SK-N-SH (cell line): ENCODE measurements at regions not wholly inside any gene's neighbourhood (a gene's known extent, or its start where the extent isn't known, plus 50 kb on each side); places are given as distances from the start of the nearest gene placed in this dataset.

Source experiments
- CTCF ChIA-PET: fragments of 300-600, 350-600 bp; formaldehyde crosslinking; extraction: SDS; loops from one replicate; lab custom pipeline; 2021; lab: Yijun Ruan, JAX
- POLR2A ChIA-PET: fragments of 350-600 bp; sonication (Branson Sonifier 250); formaldehyde crosslinking; extraction: SDS; loops from one replicate; lab custom pipeline; 2020; ENCODE audit warnings: antibody characterized with exemption, inconsistent platforms; lab: Yijun Ruan, JAX
- DNase-seq: peaks from one replicate; pipeline ENCODE4 v3.0.0; 2012
- H2AFZ ChIP-seq: fragments of 200-600 bp; sonication (generic); 2 replicates; pipeline ENCODE4 v1.8.1; 2016; ENCODE audit warnings: antibody characterized with exemption, mild to moderate bottlenecking, low read depth
- H3F3A ChIP-seq: fragments of 200-600 bp; sonication (generic); replicated peaks from 2 replicates; pipeline ENCODE3; 2016; ENCODE audit warnings: antibody characterized with exemption, mild to moderate bottlenecking; ENCODE audit not compliant: insufficient read depth
- H3K27ac ChIP-seq, 2 experiments: fragments of 200-500 bp in 1 of 2; fragments of 200-600 bp in 1 of 2; sonication (Bioruptor generic) in 1 of 2; sonication (generic), shearing (Covaris generic) in 1 of 2; 2 replicates each; pipeline versions ENCODE4 v1.5.1 to v1.6.1; 2014 to 2016; ENCODE audit warnings: low read depth in 2 of 2, inconsistent platforms in 1 of 2, low read length in 1 of 2, mild to moderate bottlenecking in 1 of 2, mixed read lengths in 1 of 2
- H3K27me3 ChIP-seq: fragments of 200-600 bp; sonication (generic), shearing (Covaris generic); 2 replicates; pipeline ENCODE4 v1.6.1; 2016; ENCODE audit warnings: mixed run types; ENCODE audit not compliant: insufficient read depth
- H3K36me3 ChIP-seq, 2 experiments: fragments of 200-500 bp in 1 of 2; fragments of 200-600 bp in 1 of 2; sonication (Bioruptor generic) in 1 of 2; sonication (generic) in 1 of 2; replicated peaks in 1 of 2; 2 replicates each; pipeline versions ENCODE3 to v1.5.1; 2014 to 2016; ENCODE audit warnings: low read length in 1 of 2, mild to moderate bottlenecking in 1 of 2; ENCODE audit not compliant: insufficient read depth in 2 of 2, control insufficient read depth in 1 of 2
- H3K4me1 ChIP-seq, 2 experiments: fragments of 200-500 bp in 1 of 2; fragments of 200-600 bp in 1 of 2; sonication (Bioruptor generic) in 1 of 2; sonication (generic), shearing (Covaris generic) in 1 of 2; 2 replicates each; pipeline versions ENCODE4 v1.5.1 to v1.6.1; 2014 to 2016; ENCODE audit warnings: low read depth in 1 of 2, low read length in 1 of 2, mixed run types in 1 of 2; ENCODE audit not compliant: insufficient read depth in 2 of 2, control insufficient read depth in 1 of 2
- H3K4me2 ChIP-seq: fragments of 200-600 bp; sonication (generic), shearing (Covaris generic); 2 replicates; pipeline ENCODE4 v1.6.1; 2017; ENCODE audit warnings: mixed run types
- H3K4me3 ChIP-seq, 2 experiments: fragments of 200-500 bp in 1 of 2; fragments of 200-600 bp in 1 of 2; sonication (Bioruptor generic) in 1 of 2; sonication (generic), shearing (Covaris generic) in 1 of 2; 2 replicates each; pipeline versions ENCODE4 v1.5.1 to v1.8.1; 2014 to 2016; ENCODE audit warnings: low read depth in 2 of 2, inconsistent platforms in 1 of 2, low read length in 1 of 2, mild to moderate bottlenecking in 1 of 2, mixed read lengths in 1 of 2, moderate library complexity in 1 of 2
- H3K79me2 ChIP-seq: fragments of 200-600 bp; sonication (generic); 2 replicates; pipeline ENCODE4 v1.8.1; 2017; ENCODE audit warnings: mild to moderate bottlenecking; ENCODE audit not compliant: insufficient read depth
- H3K9ac ChIP-seq: fragments of 200-600 bp; sonication (generic); 2 replicates; pipeline ENCODE4 v1.6.1; 2017; ENCODE audit warnings: mixed run types
- H3K9me2 ChIP-seq: fragments of 200-600 bp; sonication (generic); 2 replicates; pipeline ENCODE4 v1.6.1; 2017; ENCODE audit warnings: mixed run types
- H3K9me3 ChIP-seq: fragments of 200-600 bp; sonication (generic); 2 replicates; pipeline ENCODE4 v1.6.1; 2017; ENCODE audit warnings: mixed run types, mild to moderate bottlenecking, moderate library complexity
- H4K20me1 ChIP-seq: fragments of 200-600 bp; sonication (generic); 2 replicates; pipeline ENCODE4 v1.6.1; 2017; ENCODE audit warnings: mild to moderate bottlenecking, mixed run types; ENCODE audit not compliant: insufficient read depth
- CHD2 ChIP-seq: fragments of 150-350 bp; IDR thresholded peaks from 2 replicates; pipeline ENCODE4 v1.6.1; 2018; ENCODE audit warnings: low read length; ENCODE audit not compliant: partially characterized antibody
- ELF1 ChIP-seq: IDR thresholded peaks from 2 replicates; pipeline ENCODE4 v1.4.0; 2012
- EP300 ChIP-seq, 2 experiments: IDR thresholded peaks; 2 replicates each; pipeline versions ENCODE4 v1.4.0 to v1.6.1; 2012; ENCODE audit warnings: borderline replicate concordance in 1 of 2, low read depth in 1 of 2, low read length in 1 of 2
- EZH2phosphoT487 ChIP-seq: fragments of 200-600 bp; sonication (generic); IDR thresholded peaks from 2 replicates; pipeline ENCODE4 v1.6.1; 2017; ENCODE audit warnings: low read depth, mixed run types, mild to moderate bottlenecking, antibody characterized with exemption, moderate library complexity, borderline replicate concordance
- FOSL2 ChIP-seq: IDR thresholded peaks from 2 replicates; pipeline ENCODE4 v1.4.0; 2012; ENCODE audit warnings: low read depth, mild to moderate bottlenecking, moderate library complexity, borderline replicate concordance
- FOXM1 ChIP-seq: IDR thresholded peaks from 2 replicates; pipeline ENCODE4 v1.4.0; 2012; ENCODE audit warnings: low read depth, mild to moderate bottlenecking
- GABPA ChIP-seq: IDR thresholded peaks from 2 replicates; pipeline ENCODE4 v1.4.0; 2012; ENCODE audit warnings: low read depth, mild to moderate bottlenecking
- GATA2 ChIP-seq: sonication (generic); formaldehyde crosslinking; IDR thresholded peaks from 2 replicates; pipeline ENCODE4 v1.5.0; 2020; ENCODE audit warnings: mild to moderate bottlenecking, missing genetic modification reagents
- MXI1 ChIP-seq: IDR thresholded peaks from 2 replicates; pipeline ENCODE4 v1.6.1; 2012; ENCODE audit warnings: mild to moderate bottlenecking, low read depth, low read length, improper control_type of control experiment
- NFIC ChIP-seq: IDR thresholded peaks from 2 replicates; pipeline ENCODE4 v1.4.0; 2012; ENCODE audit warnings: borderline replicate concordance
- RAD21 ChIP-seq: IDR thresholded peaks from 2 replicates; pipeline ENCODE4 v1.6.1; 2012; ENCODE audit warnings: mild to moderate bottlenecking, low read length
- RFX5 ChIP-seq: IDR thresholded peaks from 2 replicates; pipeline ENCODE4 v1.6.1; 2012; ENCODE audit warnings: mild to moderate bottlenecking, improper control_type of control experiment, low read length
- RXRA ChIP-seq: IDR thresholded peaks from 2 replicates; pipeline ENCODE4 v1.4.0; 2012; ENCODE audit warnings: low read depth, mild to moderate bottlenecking, borderline replicate concordance
- SMC3 ChIP-seq: IDR thresholded peaks from 2 replicates; pipeline ENCODE4 v1.6.1; 2012; ENCODE audit warnings: low read depth, low read length, improper control_type of control experiment
- TAF1 ChIP-seq: IDR thresholded peaks from 2 replicates; pipeline ENCODE4 v1.6.1; 2012; ENCODE audit warnings: low read depth, mild to moderate bottlenecking, low read length, moderate library complexity, borderline replicate concordance
- TCF12 ChIP-seq: IDR thresholded peaks from 2 replicates; pipeline ENCODE4 v1.4.0; 2012
- TEAD4 ChIP-seq: IDR thresholded peaks from 2 replicates; pipeline ENCODE4 v1.4.0; 2012; ENCODE audit warnings: mild to moderate bottlenecking, borderline replicate concordance; ENCODE audit not compliant: insufficient read depth
- WGBS: methylation state at CpG from one replicate; pipeline ENCODE4 v1.1.6; 2017; ENCODE audit warnings: low lambda C conversion rate; 5-methylcytosine and 5-hydroxymethylcytosine counted together
- TF ChIP-seq, protein P1 (sequence below): fragments of 200-600 bp; sonication (generic); IDR thresholded peaks from 2 replicates; pipeline ENCODE4 v1.6.1; 2017; ENCODE audit warnings: antibody characterized with exemption, mild to moderate bottlenecking, moderate library complexity
- TF ChIP-seq, protein P2 (sequence below): IDR thresholded peaks from 2 replicates; pipeline ENCODE4; 2012

DNA sequence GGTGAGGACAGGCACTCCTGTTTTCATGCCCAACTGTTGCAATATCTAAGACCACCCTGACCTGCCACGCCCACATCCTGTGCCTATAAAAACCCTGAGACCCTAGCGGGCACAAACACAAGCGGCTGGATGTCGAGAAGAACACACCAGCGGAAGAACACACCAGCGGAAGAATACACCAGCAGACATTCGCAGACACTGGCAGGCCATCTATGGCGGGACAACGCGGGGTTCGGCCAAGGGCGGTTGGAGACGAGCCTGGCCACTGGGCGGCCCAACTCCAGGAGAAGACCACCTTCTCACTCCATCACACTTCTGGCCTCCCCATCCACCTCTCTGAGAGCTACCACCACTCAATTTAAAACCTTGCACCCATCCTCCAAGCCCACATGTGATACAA lies 361.4 kb downstream of the FAT4 start (continued):
- TF ChIP-seq, protein P1, sequence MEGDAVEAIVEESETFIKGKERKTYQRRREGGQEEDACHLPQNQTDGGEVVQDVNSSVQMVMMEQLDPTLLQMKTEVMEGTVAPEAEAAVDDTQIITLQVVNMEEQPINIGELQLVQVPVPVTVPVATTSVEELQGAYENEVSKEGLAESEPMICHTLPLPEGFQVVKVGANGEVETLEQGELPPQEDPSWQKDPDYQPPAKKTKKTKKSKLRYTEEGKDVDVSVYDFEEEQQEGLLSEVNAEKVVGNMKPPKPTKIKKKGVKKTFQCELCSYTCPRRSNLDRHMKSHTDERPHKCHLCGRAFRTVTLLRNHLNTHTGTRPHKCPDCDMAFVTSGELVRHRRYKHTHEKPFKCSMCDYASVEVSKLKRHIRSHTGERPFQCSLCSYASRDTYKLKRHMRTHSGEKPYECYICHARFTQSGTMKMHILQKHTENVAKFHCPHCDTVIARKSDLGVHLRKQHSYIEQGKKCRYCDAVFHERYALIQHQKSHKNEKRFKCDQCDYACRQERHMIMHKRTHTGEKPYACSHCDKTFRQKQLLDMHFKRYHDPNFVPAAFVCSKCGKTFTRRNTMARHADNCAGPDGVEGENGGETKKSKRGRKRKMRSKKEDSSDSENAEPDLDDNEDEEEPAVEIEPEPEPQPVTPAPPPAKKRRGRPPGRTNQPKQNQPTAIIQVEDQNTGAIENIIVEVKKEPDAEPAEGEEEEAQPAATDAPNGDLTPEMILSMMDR, result no peak
- TF ChIP-seq TCF12, result no peak
- TF ChIP-seq ELF1, result no peak
- no peak for TF ChIP-seq GATA2 (CRISPR knock-in tag)
- no peak for TF ChIP-seq GABPA
- no peak for TF ChIP-seq RAD21
- TF ChIP-seq EZH2phosphoT487, result no peak
- no peak for TF ChIP-seq FOXM1
- TF ChIP-seq CHD2, result no peak

DNA sequence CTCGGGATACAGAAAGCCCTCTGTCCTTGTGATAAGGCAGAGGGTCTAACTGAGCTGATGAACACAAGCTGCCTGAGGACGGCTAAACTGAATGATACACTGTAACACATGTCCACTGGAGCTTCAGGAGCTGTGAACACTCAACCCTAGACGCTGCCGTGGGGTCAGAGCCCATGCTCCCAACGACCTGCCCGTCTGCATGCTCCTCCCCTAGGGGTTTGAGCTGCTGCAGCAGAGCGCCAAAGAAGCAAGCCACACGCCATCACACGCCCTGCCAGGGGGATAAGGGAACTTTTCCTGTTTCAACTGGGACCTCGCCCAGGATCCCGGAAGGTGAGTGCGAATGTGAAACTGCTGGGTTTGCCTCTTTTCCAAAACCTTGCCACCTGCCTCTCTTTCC lies 361.8 kb downstream of the FAT4 start:
- H3K9me3 ChIP-seq, result no peaks in the 10 kb centered on the region
- WGBS, result 65% methylated on average over 10 of the region's 12 CpGs

DNA sequence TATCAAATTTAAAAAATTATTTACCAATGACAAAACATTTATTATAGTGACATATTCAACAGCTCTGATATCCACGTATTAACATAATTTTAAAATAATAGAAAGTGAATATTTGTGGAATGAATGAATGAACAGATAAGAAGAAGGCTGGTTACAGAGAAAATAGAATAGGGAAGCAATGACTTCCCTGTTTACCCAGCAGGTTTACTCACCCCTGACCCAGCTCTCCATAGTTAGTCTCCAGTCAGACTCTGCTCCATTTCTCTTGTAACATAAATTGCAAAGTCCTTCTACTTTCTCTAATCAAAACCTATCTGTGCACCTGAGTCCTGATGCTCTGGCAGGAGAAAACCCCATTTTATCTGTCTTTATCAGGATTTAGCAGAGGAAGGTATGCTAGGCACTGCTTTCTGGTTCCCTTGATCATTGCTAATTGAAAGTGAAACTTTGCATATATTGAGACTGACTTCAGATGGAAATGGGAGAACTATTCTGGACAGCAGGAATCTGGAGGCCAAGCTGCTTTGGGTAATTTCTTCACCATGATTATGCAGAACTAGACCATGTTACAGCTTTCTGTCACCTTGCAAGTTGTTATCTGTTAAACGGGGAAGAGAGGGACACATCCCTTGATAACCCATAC lies 363.0 kb downstream of the FAT4 start:
- Histone ChIP-seq H3F3A (no peaks in the 10 kb centered on the region), H3K9me3 (no peaks in the 10 kb centered on the region), H3K4me3 (peak overlapping the region in 1 of 2 experiments; percentile 7; a peak in 1 of 4 replicates), H3K9me2 (no peaks in the 10 kb centered on the region), H2AFZ (no peak overlapping the region), H3K9ac (no peak overlapping the region), H3K79me2 (no peaks in the 10 kb centered on the region), H3K27ac (no peak overlapping the region), H3K4me1 (no peaks in the 10 kb centered on the region; a peak in 1 of 4 replicates), H3K36me3 (no peaks in the 10 kb centered on the region), H3K4me2 (0 out of 2 replicates have a peak overlapping the region, but pooled peaks have one; percentile 22), H4K20me1 (no peaks in the 10 kb centered on the region), H3K27me3 (no peaks in the 10 kb centered on the region)
- whole genome bisulfite sequencing, result 65% methylated on average over 2 of the region's 2 CpGs
- CTCF ChIA-PET, result interaction anchor here (0.8 kb wide), 1 partner anchor 10 kb away, joined by 4 read pairs; no protein-coding TSS in a partner anchor
- no peak for DNase-seq
- POLR2A ChIA-PET, result no interaction called here
- TF ChIP-seq RXRA, result no peak
- no peak for TF ChIP-seq TAF1
- TF ChIP-seq RFX5, result no peak
- no peak for TF ChIP-seq SMC3
- TF ChIP-seq ELF1, result no peak
- no peak for TF ChIP-seq NFIC
- TF ChIP-seq TEAD4, result no peak
- no peak for TF ChIP-seq EZH2phosphoT487
- no peak for TF ChIP-seq MXI1
- TF ChIP-seq, protein P1, result no peak

More for the DNA sequence above, 361.8 kb downstream of the FAT4 start:
- Histone ChIP-seq H3K4me1 (no peaks in the 10 kb centered on the region; a peak in 1 of 4 replicates), H3K9me2 (no peaks in the 10 kb centered on the region), H3K36me3 (no peaks in the 10 kb centered on the region), H2AFZ (peak overlapping the region; percentile 68; the same call in 1 of the 2 replicates), H4K20me1 (no peaks in the 10 kb centered on the region), H3K27ac (no peak overlapping the region), H3K27me3 (no peaks in the 10 kb centered on the region), H3K4me3 (no peak overlapping the region), H3K4me2 (no peak overlapping the region; the same call in 1 of the 2 replicates), H3K79me2 (no peaks in the 10 kb centered on the region), H3F3A (no peaks in the 10 kb centered on the region), H3K9ac (no peak overlapping the region)
- ChIA-PET CTCF (interaction anchor here (0.8 kb wide), 1 partner anchor 11 kb away, joined by 3 read pairs; no protein-coding TSS in a partner anchor), POLR2A (no interaction called here)
- DNase-seq, result no peak
- TF ChIP-seq FOSL2, result no peak
- no peak for TF ChIP-seq EZH2phosphoT487
- TF ChIP-seq, protein P2, sequence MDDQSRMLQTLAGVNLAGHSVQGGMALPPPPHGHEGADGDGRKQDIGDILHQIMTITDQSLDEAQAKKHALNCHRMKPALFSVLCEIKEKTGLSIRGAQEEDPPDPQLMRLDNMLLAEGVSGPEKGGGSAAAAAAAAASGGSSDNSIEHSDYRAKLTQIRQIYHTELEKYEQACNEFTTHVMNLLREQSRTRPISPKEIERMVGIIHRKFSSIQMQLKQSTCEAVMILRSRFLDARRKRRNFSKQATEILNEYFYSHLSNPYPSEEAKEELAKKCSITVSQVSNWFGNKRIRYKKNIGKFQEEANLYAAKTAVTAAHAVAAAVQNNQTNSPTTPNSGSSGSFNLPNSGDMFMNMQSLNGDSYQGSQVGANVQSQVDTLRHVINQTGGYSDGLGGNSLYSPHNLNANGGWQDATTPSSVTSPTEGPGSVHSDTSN, result no peak
- TF ChIP-seq CHD2, result no peak
- TF ChIP-seq EP300 (IDR thresholded peaks at IDR 0.05; ENCODE audit: borderline replicate concordance in 1 of 2, low read depth in 1 of 2, low read length in 1 of 2), result no peak
